Calu3 (cell line): ENCODE measurements at regions not wholly inside any gene's neighbourhood (a gene's known extent, or its start where the extent isn't known, plus 50 kb on each side); places are given as distances from the start of the nearest gene placed in this dataset.
A peak's percentile ranks its signal among the peaks of the same experiment; 100 is the strongest.

ENCODE experiments used
- BruUV-seq: library from RNA; stranded (reverse); fragments of 400-500 nt; replicated peaks from 2 replicates; lab custom pipeline; 2021; lab: Mats Ljungman, UMichigan
- CTCF ChIA-PET: fragments of 300-600 bp; sonication (Branson Sonifier 250); formaldehyde crosslinking; loops from one replicate; lab custom pipeline; 2022; ENCODE audit warnings: antibody characterized with exemption; lab: Charles Lee
- DNase-seq: peaks from one replicate; pipeline ENCODE4 v3.0.0; 2022
- H3K27ac Mint-ChIP-seq: one replicate; pipeline ENCODE4 v1.8.0; 2022; ENCODE audit warnings: mixed read lengths; ENCODE audit not compliant: unreplicated experiment
- H3K27me3 Mint-ChIP-seq: one replicate; pipeline ENCODE4 v1.8.0; 2022; ENCODE audit warnings: mixed read lengths; ENCODE audit not compliant: unreplicated experiment
- H3K36me3 Mint-ChIP-seq: one replicate; pipeline ENCODE4 v1.8.0; 2022; ENCODE audit warnings: mild to moderate bottlenecking, moderate library complexity, mixed read lengths; ENCODE audit not compliant: insufficient read depth, unreplicated experiment
- H3K4me1 Mint-ChIP-seq: one replicate; pipeline ENCODE4 v1.8.0; 2022; ENCODE audit warnings: mild to moderate bottlenecking, low read depth, mixed read lengths; ENCODE audit not compliant: unreplicated experiment
- H3K4me3 Mint-ChIP-seq: one replicate; pipeline ENCODE4 v1.8.0; 2022; ENCODE audit warnings: mild to moderate bottlenecking, low read depth, moderate library complexity, mixed read lengths; ENCODE audit not compliant: unreplicated experiment
- H3K9me3 Mint-ChIP-seq: one replicate; pipeline ENCODE4 v1.8.0; 2022; ENCODE audit warnings: low read depth, mixed read lengths; ENCODE audit not compliant: unreplicated experiment
- intact Hi-C: fragments of 100-400 bp; cut with micrococcal nuclease; formaldehyde crosslinking; loops from one replicate; pipeline ENCODE4 v1.10.0; 2022; ENCODE audit not compliant: unreplicated experiment
- TF ChIP-seq, protein P1 (sequence below): fragments of 200-600 bp; IDR thresholded peaks from one replicate; pipeline ENCODE4 v1.8.0; 2022; ENCODE audit warnings: antibody characterized with exemption; ENCODE audit not compliant: unreplicated experiment

DNA sequence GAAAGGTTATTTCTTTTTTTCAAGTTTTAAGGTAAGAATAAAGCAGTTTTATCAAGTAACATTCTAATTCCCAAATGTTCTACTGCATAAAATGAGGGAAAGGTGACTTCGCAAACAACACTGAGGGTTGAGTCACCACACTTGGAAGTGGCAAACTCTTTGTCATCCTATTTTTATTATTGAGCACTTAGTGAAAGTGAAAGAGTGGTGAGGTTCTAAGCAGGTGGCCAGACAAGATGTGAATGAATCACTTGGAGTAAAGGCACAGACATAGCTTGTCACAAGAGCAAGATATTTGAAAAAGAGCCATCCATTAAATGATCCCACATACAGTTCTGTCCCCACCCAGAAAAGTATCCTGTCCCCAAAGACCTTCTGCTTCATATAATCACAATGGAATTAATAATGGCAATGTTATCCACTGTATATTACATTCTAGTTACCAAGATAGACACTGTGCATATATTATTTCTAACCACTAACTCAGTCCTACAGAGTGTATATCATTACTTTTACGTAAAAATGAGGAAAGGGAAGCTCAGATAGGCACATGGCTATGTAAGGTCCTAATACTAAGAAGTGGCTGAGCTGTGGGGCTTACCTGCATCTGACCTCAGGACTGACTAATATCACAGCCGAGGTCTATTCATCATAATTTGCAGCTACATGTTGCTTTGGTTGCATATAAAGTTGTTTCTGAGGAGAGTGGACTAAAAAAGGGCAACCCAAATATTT lies 730.4 kb upstream of the MEF2C start:
- no TSS peak for BruUV-seq
- Mint-ChIP-seq H3K9me3 (peaks cover 2% of the 10 kb centered on the region), H3K4me3 (no peak overlapping the region), H3K36me3 (no peaks in the 10 kb centered on the region), H3K4me1 (no peaks in the 10 kb centered on the region), H3K27ac (no peak overlapping the region), H3K27me3 (no peaks in the 10 kb centered on the region)
- TF ChIP-seq, protein P1, sequence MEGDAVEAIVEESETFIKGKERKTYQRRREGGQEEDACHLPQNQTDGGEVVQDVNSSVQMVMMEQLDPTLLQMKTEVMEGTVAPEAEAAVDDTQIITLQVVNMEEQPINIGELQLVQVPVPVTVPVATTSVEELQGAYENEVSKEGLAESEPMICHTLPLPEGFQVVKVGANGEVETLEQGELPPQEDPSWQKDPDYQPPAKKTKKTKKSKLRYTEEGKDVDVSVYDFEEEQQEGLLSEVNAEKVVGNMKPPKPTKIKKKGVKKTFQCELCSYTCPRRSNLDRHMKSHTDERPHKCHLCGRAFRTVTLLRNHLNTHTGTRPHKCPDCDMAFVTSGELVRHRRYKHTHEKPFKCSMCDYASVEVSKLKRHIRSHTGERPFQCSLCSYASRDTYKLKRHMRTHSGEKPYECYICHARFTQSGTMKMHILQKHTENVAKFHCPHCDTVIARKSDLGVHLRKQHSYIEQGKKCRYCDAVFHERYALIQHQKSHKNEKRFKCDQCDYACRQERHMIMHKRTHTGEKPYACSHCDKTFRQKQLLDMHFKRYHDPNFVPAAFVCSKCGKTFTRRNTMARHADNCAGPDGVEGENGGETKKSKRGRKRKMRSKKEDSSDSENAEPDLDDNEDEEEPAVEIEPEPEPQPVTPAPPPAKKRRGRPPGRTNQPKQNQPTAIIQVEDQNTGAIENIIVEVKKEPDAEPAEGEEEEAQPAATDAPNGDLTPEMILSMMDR: no peak
- intact Hi-C loops: no loop called here
- CTCF ChIA-PET: no interaction called here
- peak; percentile 20 for DNase-seq

DNA sequence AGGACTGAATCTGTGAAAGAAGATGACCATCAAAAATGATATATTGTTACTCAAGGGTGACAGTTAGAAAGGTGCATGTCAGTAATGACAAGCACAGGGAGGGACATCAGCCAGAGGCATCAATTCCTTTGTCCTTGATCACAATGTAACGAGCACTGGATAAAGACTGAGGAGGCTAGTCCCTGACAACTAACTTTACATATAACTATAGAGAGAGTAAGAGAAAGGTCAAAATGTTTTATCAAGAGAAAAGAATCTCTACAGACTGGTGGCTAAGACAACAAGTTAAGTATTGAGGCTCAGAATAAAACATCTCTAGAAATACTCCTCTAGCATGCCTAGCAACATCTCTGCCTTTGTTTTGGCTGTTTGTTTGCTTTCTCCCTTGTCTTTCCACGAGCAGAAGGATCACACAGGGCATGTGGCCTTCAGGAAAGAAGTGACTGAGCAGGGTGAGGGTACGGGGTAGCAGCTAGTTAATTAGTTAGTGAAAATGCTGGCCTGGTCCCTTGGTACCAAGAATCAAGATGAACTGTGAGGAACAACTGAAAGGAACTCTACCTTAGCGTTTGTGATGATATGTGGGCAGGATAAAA lies 724.1 kb upstream of the MEF2C start:
- no TSS peak for BruUV-seq
- Mint-ChIP-seq H3K9me3 (peaks cover 2% of the 10 kb centered on the region), H3K27ac (no peak overlapping the region), H3K36me3 (no peaks in the 10 kb centered on the region), H3K4me3 (no peak overlapping the region), H3K27me3 (no peaks in the 10 kb centered on the region), H3K4me1 (no peaks in the 10 kb centered on the region)
- DNase-seq: no peak
- intact Hi-C loops: no loop called here
- TF ChIP-seq, protein P1: no peak
- CTCF ChIA-PET: no interaction called here

DNA sequence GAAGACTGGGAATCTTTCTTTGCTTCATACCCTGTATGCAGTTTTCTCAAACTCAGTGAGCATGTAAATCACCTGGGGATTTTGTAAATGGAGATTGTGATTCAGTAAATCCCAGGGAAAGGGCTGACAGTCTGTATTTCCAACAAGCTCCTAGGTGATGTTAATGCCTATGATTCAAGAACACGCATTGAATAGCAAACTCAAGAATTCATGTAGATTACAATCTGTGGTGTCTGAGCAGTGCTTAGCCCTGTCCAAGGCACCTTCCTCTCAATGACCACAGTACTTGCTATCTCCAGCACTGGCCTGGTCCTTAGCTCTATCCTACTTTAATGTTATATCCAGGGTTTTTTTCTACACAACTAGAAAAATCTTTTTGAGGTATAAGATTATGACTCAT lies 721.4 kb upstream of the MEF2C start:
- Mint-ChIP-seq H3K27ac (no peak overlapping the region), H3K4me1 (no peaks in the 10 kb centered on the region)
- no TSS peak for BruUV-seq

DNA sequence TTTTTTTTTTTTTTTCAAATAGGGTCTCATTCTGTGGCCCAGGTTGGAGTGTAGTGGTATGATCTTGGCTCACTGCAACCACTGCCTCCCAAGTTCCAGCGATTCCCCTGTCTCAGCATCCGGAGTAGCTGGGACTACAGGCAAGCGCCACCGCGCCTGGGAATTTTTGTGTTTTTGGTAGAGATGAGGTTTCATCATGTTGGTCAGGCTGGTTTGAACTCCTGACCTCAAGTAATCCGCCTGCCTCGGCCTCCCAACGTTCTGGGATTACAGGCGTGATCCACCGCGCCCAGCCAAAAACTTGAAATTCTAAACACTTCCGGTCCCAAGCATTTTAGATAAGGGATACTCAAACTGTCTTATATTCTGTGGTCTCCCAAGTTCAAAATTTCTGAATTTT lies 718.9 kb upstream of the MEF2C start:
- no peaks in the 10 kb centered on the region for H3K27me3 Mint-ChIP-seq
- H3K36me3 Mint-ChIP-seq: no peaks in the 10 kb centered on the region
- intact Hi-C loops: no loop called here
- TF ChIP-seq, protein P1: no peak
- H3K9me3 Mint-ChIP-seq: no peaks in the 10 kb centered on the region
- H3K4me3 Mint-ChIP-seq: no peak overlapping the region
- no TSS peak for BruUV-seq
- no peak for DNase-seq
- no peaks in the 10 kb centered on the region for H3K4me1 Mint-ChIP-seq
- CTCF ChIA-PET: no interaction called here
- H3K27ac Mint-ChIP-seq: no peak overlapping the region

More for the DNA sequence above, 721.4 kb upstream of the MEF2C start:
- no peak overlapping the region for H3K4me3 Mint-ChIP-seq
- CTCF ChIA-PET: no interaction called here
- no peaks in the 10 kb centered on the region for H3K9me3 Mint-ChIP-seq
- no peak for DNase-seq
- intact Hi-C loops: no loop called here
- no peaks in the 10 kb centered on the region for H3K36me3 Mint-ChIP-seq
- H3K27me3 Mint-ChIP-seq: no peaks in the 10 kb centered on the region
- TF ChIP-seq, protein P1: no peak
